ENCODE measurements at regions not wholly inside any gene's neighbourhood (a gene's known extent, or its start where the extent isn't known, plus 50 kb on each side); places are given as distances from the start of the nearest gene placed in this dataset.

DNA sequence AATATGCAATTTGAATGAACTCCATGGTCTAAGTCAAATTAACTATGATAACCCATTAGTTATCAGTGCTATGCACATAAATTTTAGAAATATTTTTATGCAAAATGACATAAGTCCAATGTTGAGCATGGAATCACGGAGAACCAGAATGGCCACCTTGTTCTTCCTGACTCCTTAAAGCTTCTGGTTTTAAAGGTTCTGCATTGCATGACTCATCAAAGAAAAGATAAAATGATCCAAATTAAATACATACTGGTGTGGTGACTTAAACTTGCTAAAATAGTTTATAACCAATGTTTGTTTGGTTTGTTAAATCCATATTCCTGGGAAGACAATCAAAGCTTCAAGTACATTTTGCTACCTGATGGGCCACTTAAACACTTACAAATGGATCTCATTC lies 1146.9 kb upstream of the NRXN1 start (continued):
- TF ChIP-seq, protein P1, sequence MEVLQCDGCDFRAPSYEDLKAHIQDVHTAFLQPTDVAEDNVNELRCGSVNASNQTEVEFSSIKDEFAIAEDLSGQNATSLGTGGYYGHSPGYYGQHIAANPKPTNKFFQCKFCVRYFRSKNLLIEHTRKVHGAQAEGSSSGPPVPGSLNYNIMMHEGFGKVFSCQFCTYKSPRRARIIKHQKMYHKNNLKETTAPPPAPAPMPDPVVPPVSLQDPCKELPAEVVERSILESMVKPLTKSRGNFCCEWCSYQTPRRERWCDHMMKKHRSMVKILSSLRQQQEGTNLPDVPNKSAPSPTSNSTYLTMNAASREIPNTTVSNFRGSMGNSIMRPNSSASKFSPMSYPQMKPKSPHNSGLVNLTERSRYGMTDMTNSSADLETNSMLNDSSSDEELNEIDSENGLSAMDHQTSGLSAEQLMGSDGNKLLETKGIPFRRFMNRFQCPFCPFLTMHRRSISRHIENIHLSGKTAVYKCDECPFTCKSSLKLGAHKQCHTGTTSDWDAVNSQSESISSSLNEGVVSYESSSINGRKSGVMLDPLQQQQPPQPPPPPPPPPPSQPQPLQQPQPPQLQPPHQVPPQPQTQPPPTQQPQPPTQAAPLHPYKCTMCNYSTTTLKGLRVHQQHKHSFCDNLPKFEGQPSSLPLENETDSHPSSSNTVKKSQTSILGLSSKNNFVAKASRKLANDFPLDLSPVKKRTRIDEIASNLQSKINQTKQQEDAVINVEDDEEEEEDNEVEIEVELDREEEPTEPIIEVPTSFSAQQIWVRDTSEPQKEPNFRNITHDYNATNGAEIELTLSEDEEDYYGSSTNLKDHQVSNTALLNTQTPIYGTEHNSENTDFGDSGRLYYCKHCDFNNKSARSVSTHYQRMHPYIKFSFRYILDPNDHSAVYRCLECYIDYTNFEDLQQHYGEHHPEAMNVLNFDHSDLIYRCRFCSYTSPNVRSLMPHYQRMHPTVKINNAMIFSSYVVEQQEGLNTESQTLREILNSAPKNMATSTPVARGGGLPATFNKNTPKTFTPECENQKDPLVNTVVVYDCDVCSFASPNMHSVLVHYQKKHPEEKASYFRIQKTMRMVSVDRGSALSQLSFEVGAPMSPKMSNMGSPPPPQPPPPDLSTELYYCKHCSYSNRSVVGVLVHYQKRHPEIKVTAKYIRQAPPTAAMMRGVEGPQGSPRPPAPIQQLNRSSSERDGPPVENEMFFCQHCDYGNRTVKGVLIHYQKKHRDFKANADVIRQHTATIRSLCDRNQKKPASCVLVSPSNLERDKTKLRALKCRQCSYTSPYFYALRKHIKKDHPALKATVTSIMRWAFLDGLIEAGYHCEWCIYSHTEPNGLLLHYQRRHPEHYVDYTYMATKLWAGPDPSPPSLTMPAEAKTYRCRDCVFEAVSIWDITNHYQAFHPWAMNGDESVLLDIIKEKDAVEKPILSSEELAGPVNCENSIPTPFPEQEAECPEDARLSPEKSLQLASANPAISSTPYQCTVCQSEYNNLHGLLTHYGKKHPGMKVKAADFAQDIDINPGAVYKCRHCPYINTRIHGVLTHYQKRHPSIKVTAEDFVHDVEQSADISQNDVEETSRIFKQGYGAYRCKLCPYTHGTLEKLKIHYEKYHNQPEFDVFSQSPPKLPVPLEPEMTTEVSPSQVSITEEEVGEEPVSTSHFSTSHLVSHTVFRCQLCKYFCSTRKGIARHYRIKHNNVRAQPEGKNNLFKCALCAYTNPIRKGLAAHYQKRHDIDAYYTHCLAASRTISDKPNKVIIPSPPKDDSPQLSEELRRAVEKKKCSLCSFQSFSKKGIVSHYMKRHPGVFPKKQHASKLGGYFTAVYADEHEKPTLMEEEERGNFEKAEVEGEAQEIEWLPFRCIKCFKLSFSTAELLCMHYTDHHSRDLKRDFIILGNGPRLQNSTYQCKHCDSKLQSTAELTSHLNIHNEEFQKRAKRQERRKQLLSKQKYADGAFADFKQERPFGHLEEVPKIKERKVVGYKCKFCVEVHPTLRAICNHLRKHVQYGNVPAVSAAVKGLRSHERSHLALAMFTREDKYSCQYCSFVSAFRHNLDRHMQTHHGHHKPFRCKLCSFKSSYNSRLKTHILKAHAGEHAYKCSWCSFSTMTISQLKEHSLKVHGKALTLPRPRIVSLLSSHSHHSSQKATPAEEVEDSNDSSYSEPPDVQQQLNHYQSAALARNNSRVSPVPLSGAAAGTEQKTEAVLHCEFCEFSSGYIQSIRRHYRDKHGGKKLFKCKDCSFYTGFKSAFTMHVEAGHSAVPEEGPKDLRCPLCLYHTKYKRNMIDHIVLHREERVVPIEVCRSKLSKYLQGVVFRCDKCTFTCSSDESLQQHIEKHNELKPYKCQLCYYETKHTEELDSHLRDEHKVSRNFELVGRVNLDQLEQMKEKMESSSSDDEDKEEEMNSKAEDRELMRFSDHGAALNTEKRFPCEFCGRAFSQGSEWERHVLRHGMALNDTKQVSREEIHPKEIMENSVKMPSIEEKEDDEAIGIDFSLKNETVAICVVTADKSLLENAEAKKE (CRISPR knock-in tag; IDR thresholded peaks at IDR 0.05): no peak
- TF ChIP-seq STAT1 (IDR thresholded peaks at IDR 0.05; ENCODE audit: unreplicated experiment) (no peak), ZNF331 (CRISPR knock-in tag; IDR thresholded peaks at IDR 0.05; ENCODE audit: low read depth) (no peak), NANOG (IDR thresholded peaks at IDR 0.05; ENCODE audit: borderline replicate concordance) (no peak), EZH2phosphoT487 (IDR thresholded peaks at IDR 0.05; ENCODE audit: unreplicated experiment) (no peak)
- TF ChIP-seq, protein P2, sequence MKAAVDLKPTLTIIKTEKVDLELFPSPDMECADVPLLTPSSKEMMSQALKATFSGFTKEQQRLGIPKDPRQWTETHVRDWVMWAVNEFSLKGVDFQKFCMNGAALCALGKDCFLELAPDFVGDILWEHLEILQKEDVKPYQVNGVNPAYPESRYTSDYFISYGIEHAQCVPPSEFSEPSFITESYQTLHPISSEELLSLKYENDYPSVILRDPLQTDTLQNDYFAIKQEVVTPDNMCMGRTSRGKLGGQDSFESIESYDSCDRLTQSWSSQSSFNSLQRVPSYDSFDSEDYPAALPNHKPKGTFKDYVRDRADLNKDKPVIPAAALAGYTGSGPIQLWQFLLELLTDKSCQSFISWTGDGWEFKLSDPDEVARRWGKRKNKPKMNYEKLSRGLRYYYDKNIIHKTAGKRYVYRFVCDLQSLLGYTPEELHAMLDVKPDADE (IDR thresholded peaks at IDR 0.05): no peak
- TF ChIP-seq, protein P3, sequence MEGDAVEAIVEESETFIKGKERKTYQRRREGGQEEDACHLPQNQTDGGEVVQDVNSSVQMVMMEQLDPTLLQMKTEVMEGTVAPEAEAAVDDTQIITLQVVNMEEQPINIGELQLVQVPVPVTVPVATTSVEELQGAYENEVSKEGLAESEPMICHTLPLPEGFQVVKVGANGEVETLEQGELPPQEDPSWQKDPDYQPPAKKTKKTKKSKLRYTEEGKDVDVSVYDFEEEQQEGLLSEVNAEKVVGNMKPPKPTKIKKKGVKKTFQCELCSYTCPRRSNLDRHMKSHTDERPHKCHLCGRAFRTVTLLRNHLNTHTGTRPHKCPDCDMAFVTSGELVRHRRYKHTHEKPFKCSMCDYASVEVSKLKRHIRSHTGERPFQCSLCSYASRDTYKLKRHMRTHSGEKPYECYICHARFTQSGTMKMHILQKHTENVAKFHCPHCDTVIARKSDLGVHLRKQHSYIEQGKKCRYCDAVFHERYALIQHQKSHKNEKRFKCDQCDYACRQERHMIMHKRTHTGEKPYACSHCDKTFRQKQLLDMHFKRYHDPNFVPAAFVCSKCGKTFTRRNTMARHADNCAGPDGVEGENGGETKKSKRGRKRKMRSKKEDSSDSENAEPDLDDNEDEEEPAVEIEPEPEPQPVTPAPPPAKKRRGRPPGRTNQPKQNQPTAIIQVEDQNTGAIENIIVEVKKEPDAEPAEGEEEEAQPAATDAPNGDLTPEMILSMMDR (conservative IDR thresholded peaks at IDR 0.05; ENCODE audit: low read depth in 2 of 2): no peak

DNA sequence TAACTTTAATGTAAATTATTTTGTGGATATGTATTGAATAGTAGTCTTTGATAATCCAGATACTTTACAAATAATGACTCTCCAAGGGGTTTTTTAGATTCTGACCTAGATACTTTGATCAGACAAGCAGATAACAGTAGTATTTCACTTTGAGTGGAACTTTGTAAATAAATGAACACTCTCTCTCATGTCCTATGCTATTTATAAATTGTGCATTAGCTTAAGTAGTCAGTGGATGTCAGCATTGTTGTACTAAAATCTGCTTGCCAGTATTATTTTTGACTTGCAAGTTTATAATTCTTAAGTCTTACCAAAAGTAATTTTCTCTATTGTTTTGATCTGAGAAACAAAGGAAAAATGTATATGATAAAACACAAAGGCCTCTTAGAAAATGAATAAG lies 1113.1 kb upstream of the NRXN1 start:
- H3K36me3 Mint-ChIP-seq (ENCODE audit: low read depth): no peaks in the 10 kb centered on the region
- no peak overlapping the region for H3K4me3 Mint-ChIP-seq
- no peak overlapping the region for H3K4me2 ChIP-seq
- H3K9me3 Mint-ChIP-seq: no peaks in the 10 kb centered on the region
- ATAC-seq (no peak), DNase-seq (ENCODE audit: low spot score) (no peak)
- no peaks in the 10 kb centered on the region for H3F3A ChIP-seq (replicated peaks; ENCODE audit: low read depth)
- H4K20me1 ChIP-seq (replicated peaks; ENCODE audit: insufficient read depth): no peaks in the 10 kb centered on the region
- no peaks in the 10 kb centered on the region for H3K79me2 ChIP-seq (replicated peaks; ENCODE audit: insufficient read depth)
- H3K27ac Mint-ChIP-seq: no peak overlapping the region
- H3K27ac ChIP-seq (ENCODE audit: low read depth): no peak overlapping the region
- no peak overlapping the region for H2AFZ ChIP-seq
- H3K4me1 ChIP-seq (ENCODE audit: insufficient read depth): no peaks in the 10 kb centered on the region
- H3K36me3 ChIP-seq (ENCODE audit: insufficient read depth): no peaks in the 10 kb centered on the region
- no peaks in the 10 kb centered on the region for H3K27me3 ChIP-seq (ENCODE audit: insufficient read depth)
- peaks cover 3% of the 10 kb centered on the region; the same call in 2 of the 3 replicates for H3K4me1 Mint-ChIP-seq
- H3K4me3 ChIP-seq: no peak overlapping the region
- no peaks in the 10 kb centered on the region for H3K27me3 Mint-ChIP-seq (ENCODE audit: insufficient read depth, low read depth, poor library complexity)
- H3K9me2 ChIP-seq (ENCODE audit: insufficient read depth): no peaks in the 10 kb centered on the region
- TF ChIP-seq ZNF331 (CRISPR knock-in tag; IDR thresholded peaks at IDR 0.05; ENCODE audit: low read depth): no peak
- TF ChIP-seq, protein P1 (CRISPR knock-in tag; IDR thresholded peaks at IDR 0.05): no peak

Data from GM23338 (cell line).